ENCODE measurements at regions not wholly inside any gene's neighbourhood (a gene's known extent, or its start where the extent isn't known, plus 50 kb on each side); places are given as distances from the start of the nearest gene placed in this dataset.

DNA sequence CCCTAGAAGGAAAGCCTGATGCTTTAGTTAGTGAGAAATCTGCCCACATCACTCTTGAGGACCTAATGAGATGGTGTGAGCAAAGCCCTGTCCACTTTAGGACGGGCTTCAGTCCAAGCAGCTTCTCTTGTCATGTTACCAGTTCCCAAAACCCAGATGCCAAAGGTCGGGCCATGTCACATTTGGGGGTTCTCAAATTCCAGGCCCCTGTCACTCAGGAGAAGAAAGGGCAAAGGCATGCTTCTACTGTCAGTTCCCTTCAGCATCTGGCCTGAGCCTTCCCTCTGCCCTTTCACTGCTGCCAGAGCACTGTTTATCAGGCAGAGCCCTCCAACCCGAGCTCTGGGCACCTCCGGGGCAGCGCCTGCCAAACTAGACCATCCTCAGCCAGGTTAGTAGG is 556.0 kb downstream of the BNC2 start:
- Mint-ChIP-seq H3K9me3 (ENCODE audit: low read depth, unreplicated experiment) (no peaks in the 10 kb centered on the region), H3K36me3 (ENCODE audit: insufficient read depth, unreplicated experiment) (no peaks in the 10 kb centered on the region), H3K4me3 (ENCODE audit: low read depth, unreplicated experiment) (no peak overlapping the region), H3K27me3 (ENCODE audit: unreplicated experiment) (no peaks in the 10 kb centered on the region), H3K4me1 (ENCODE audit: low read depth, unreplicated experiment) (no peaks in the 10 kb centered on the region), H3K27ac (ENCODE audit: unreplicated experiment) (no peak overlapping the region)
- intact Hi-C loops (cut with micrococcal nuclease; ENCODE audit: unreplicated experiment): no loop called here
- CTCF ChIA-PET: no interaction called here
- TF ChIP-seq, protein P1, sequence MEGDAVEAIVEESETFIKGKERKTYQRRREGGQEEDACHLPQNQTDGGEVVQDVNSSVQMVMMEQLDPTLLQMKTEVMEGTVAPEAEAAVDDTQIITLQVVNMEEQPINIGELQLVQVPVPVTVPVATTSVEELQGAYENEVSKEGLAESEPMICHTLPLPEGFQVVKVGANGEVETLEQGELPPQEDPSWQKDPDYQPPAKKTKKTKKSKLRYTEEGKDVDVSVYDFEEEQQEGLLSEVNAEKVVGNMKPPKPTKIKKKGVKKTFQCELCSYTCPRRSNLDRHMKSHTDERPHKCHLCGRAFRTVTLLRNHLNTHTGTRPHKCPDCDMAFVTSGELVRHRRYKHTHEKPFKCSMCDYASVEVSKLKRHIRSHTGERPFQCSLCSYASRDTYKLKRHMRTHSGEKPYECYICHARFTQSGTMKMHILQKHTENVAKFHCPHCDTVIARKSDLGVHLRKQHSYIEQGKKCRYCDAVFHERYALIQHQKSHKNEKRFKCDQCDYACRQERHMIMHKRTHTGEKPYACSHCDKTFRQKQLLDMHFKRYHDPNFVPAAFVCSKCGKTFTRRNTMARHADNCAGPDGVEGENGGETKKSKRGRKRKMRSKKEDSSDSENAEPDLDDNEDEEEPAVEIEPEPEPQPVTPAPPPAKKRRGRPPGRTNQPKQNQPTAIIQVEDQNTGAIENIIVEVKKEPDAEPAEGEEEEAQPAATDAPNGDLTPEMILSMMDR (IDR thresholded peaks at IDR 0.05; ENCODE audit: unreplicated experiment): no peak
- no peak for DNase-seq
- BruUV-seq (replicated peaks): no TSS peak

DNA sequence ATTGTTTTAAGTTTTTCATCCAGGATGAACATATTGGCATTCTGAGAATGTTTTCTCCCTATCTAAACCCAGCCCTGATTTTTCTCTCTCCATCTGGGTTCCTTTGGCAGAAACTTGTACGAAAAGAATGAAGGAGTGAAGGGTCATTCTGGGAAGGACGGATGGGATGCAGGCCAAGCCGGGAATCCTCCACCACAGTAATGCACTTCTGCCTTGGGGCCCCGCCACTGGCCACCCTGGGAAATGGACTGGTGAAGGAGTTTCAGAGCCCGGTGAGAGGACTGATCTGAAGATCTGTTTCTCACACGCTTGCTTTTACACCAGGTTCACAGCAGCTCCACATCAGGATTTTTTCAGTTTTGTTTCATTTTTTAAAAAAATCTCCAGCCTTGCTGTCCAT is 554.8 kb downstream of the BNC2 start:
- H3K4me1 Mint-ChIP-seq (ENCODE audit: low read depth, unreplicated experiment): no peaks in the 10 kb centered on the region
- intact Hi-C loops (cut with micrococcal nuclease; ENCODE audit: unreplicated experiment): no loop called here
- H3K27me3 Mint-ChIP-seq (ENCODE audit: unreplicated experiment): no peaks in the 10 kb centered on the region
- H3K4me3 Mint-ChIP-seq (ENCODE audit: low read depth, unreplicated experiment): no peak overlapping the region
- TF ChIP-seq, protein P1 (IDR thresholded peaks at IDR 0.05; ENCODE audit: unreplicated experiment): no peak
- H3K36me3 Mint-ChIP-seq (ENCODE audit: insufficient read depth, unreplicated experiment): no peaks in the 10 kb centered on the region
- DNase-seq: no peak
- CTCF ChIA-PET: interaction anchor here (0.5 to 0.9 kb wide), 2 partner anchors 10 to 48 kb away, joined by 3 to 5 read pairs; no protein-coding TSS in a partner anchor
- no peaks in the 10 kb centered on the region for H3K9me3 Mint-ChIP-seq (ENCODE audit: low read depth, unreplicated experiment)
- H3K27ac Mint-ChIP-seq (ENCODE audit: unreplicated experiment): no peak overlapping the region
- no TSS peak for BruUV-seq (replicated peaks)

DNA sequence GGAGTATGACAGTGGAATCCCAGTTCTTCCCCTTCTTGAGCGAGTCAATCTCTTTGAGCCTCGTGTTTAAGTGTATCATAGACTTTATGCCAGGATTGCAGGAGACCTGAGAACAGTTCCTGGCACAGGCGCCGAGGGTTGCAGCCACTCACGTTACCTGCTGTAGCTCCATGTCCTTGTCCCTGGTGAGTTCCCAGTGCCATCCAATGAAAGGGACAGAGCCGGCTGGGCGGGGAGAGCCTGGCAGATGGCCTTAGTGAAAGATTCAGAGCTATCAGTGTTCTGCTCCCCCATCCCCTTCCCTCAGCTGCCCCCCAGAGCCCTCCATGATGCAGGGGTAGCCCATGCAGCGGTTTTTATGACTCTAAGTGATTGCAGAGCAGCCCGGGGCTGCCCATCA is 554.0 kb downstream of the BNC2 start:
- no peaks in the 10 kb centered on the region for H3K4me1 Mint-ChIP-seq (ENCODE audit: low read depth, unreplicated experiment)
- CTCF ChIA-PET: interaction anchor here (0.5 kb wide), 1 partner anchor 49 kb away, joined by 3 read pairs; no protein-coding TSS in a partner anchor
- H3K36me3 Mint-ChIP-seq (ENCODE audit: insufficient read depth, unreplicated experiment): no peaks in the 10 kb centered on the region
- intact Hi-C loops (cut with micrococcal nuclease; ENCODE audit: unreplicated experiment): no loop called here
- BruUV-seq (replicated peaks): no TSS peak
- no peak overlapping the region for H3K27ac Mint-ChIP-seq (ENCODE audit: unreplicated experiment)
- DNase-seq: no peak
- TF ChIP-seq, protein P1 (IDR thresholded peaks at IDR 0.05; ENCODE audit: unreplicated experiment): no peak
- H3K9me3 Mint-ChIP-seq (ENCODE audit: low read depth, unreplicated experiment): no peaks in the 10 kb centered on the region
- no peaks in the 10 kb centered on the region for H3K27me3 Mint-ChIP-seq (ENCODE audit: unreplicated experiment)
- H3K4me3 Mint-ChIP-seq (ENCODE audit: low read depth, unreplicated experiment): no peak overlapping the region

DNA sequence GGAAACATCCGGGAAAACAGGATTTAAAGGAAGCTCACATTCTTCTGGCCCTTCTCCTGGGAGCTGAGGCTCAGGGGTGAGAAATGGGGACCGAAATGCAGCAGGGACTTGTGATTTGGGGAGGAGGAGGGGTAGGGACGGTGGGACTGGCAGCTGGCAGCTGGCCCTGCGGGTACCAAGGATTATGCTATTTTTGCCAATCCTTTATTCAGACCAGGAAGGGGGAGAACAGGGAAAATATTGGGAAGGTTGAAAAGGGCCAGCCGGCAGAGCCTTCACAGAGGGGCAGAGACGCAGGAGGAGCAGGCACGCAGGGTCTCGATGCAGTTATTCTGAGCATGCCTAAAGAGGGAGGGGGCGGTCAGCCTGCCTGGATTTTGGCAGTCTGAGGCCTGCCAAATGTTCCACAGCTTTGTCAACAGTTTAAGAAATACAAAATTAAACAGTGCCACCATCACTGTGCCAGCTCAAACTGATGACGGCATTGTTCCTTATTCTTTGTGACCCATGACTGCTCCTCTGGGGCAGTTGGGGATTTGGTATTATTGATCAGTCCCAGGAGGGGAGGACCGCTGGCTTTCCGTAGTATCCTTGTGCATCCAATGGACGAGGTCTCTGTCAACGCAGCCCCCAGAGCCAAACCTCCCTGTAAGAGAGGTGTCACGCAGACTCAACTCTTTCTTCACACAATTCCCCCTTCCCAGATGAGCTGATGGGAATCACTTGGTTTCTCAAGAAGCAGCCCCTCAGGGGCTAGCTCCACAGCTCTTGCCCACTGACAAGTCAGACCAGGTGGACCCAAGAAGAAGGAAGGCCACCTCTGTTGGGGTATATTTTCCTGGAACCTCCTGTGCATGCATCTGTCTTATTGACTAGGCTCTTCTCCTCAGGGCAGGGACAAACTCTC is 553.3 kb downstream of the BNC2 start:
- no peak overlapping the region for H3K27ac Mint-ChIP-seq (ENCODE audit: unreplicated experiment)
- no peaks in the 10 kb centered on the region for H3K27me3 Mint-ChIP-seq (ENCODE audit: unreplicated experiment)
- H3K9me3 Mint-ChIP-seq (ENCODE audit: low read depth, unreplicated experiment): no peaks in the 10 kb centered on the region
- intact Hi-C loops (cut with micrococcal nuclease; ENCODE audit: unreplicated experiment): no loop called here
- no peaks in the 10 kb centered on the region for H3K4me1 Mint-ChIP-seq (ENCODE audit: low read depth, unreplicated experiment)
- no TSS peak for BruUV-seq (replicated peaks)
- CTCF ChIA-PET: no interaction called here
- no peaks in the 10 kb centered on the region for H3K36me3 Mint-ChIP-seq (ENCODE audit: insufficient read depth, unreplicated experiment)
- H3K4me3 Mint-ChIP-seq (ENCODE audit: low read depth, unreplicated experiment): no peak overlapping the region
- no peak for DNase-seq
- TF ChIP-seq, protein P1 (IDR thresholded peaks at IDR 0.05; ENCODE audit: unreplicated experiment): no peak
